WTC11 (cell line): ENCODE measurements at regions not wholly inside any gene's neighbourhood (a gene's known extent, or its start where the extent isn't known, plus 50 kb on each side); places are given as distances from the start of the nearest gene placed in this dataset.

Experiments
- ATAC-seq: fragments of 200-7000 bp; cut with Tn5 transposase; 2 replicates; pipeline ENCODE4 v1.10.0; 2021; ENCODE audit warnings: mild to moderate bottlenecking, moderate library complexity
- CTCF ChIA-PET: fragments of 300-600 bp; sonication (Branson Sonifier 250); formaldehyde crosslinking; loops from one replicate; lab custom pipeline; 2021; ENCODE audit warnings: antibody characterized with exemption; lab: Charles Lee
- POLR2A ChIA-PET: fragments of 350-600 bp; sonication (Branson Sonifier 250); formaldehyde crosslinking; loops from one replicate; lab custom pipeline; 2021; ENCODE audit warnings: antibody characterized with exemption; lab: Charles Lee
- DNase-seq: peaks from one replicate; pipeline ENCODE4 v3.0.0; 2021; ENCODE audit warnings: low spot score
- H3K27ac Mint-ChIP-seq: 2 replicates; pipeline ENCODE4 v1.8.0; 2021; ENCODE audit warnings: mixed read lengths
- H3K27me3 Mint-ChIP-seq: 2 replicates; pipeline ENCODE4 v1.8.0; 2021; ENCODE audit warnings: low read depth, mild to moderate bottlenecking, moderate library complexity, mixed read lengths
- H3K36me3 Mint-ChIP-seq: 2 replicates; pipeline ENCODE4 v1.8.0; 2021; ENCODE audit warnings: mixed read lengths
- H3K4me1 Mint-ChIP-seq: 2 replicates; pipeline ENCODE4 v1.8.0; 2022; ENCODE audit warnings: mixed read lengths
- H3K4me3 Mint-ChIP-seq: 2 replicates; pipeline ENCODE4 v1.8.0; 2021; ENCODE audit warnings: mild to moderate bottlenecking, moderate library complexity, mixed read lengths
- H3K9me3 Mint-ChIP-seq: 2 replicates; pipeline ENCODE4 v1.8.0; 2021; ENCODE audit warnings: mixed read lengths
- CBFB ChIP-seq: sonication (generic); formaldehyde crosslinking; IDR thresholded peaks from 2 replicates; pipeline ENCODE4 v1.8.1; 2022; ENCODE audit warnings: mild to moderate bottlenecking, low read depth, missing genetic modification reagents
- CREM ChIP-seq: sonication (generic); formaldehyde crosslinking; IDR thresholded peaks from 2 replicates; pipeline ENCODE4 v1.8.1; 2022; ENCODE audit warnings: mild to moderate bottlenecking, missing genetic modification reagents, moderate library complexity
- FOXJ3 ChIP-seq: sonication (generic); formaldehyde crosslinking; IDR thresholded peaks from 2 replicates; pipeline ENCODE4 v1.9.0; 2021; ENCODE audit warnings: missing genetic modification reagents, mild to moderate bottlenecking, borderline replicate concordance
- FOXP1 ChIP-seq: sonication (generic); formaldehyde crosslinking; IDR thresholded peaks from 2 replicates; pipeline ENCODE4 v1.8.0; 2022; ENCODE audit warnings: missing genetic modification reagents, mild to moderate bottlenecking, moderate library complexity, borderline replicate concordance
- GTF2I ChIP-seq: fragments of 250-450 bp; sonication (Bioruptor Pico); conservative IDR thresholded peaks from 2 replicates; pipeline ENCODE4 v1.4.0; 2021; ENCODE audit warnings: mild to moderate bottlenecking
- NFE2L1 ChIP-seq: sonication (generic); formaldehyde crosslinking; IDR thresholded peaks from 2 replicates; pipeline ENCODE4 v1.8.1; 2023; ENCODE audit warnings: missing genetic modification reagents
- SP1 ChIP-seq: sonication (generic); formaldehyde crosslinking; conservative IDR thresholded peaks from 2 replicates; pipeline ENCODE4 v1.8.1; 2022; ENCODE audit warnings: missing genetic modification reagents
- TEAD1 ChIP-seq: sonication (generic); formaldehyde crosslinking; IDR thresholded peaks from 2 replicates; pipeline ENCODE4 v1.8.0; 2022; ENCODE audit warnings: mild to moderate bottlenecking, missing genetic modification reagents
- ZNF232 ChIP-seq: sonication (generic); formaldehyde crosslinking; IDR thresholded peaks from 2 replicates; pipeline ENCODE4 v1.8.0; 2022; ENCODE audit warnings: mild to moderate bottlenecking, missing genetic modification reagents
- TF ChIP-seq, protein P1 (sequence below): sonication (generic); formaldehyde crosslinking; IDR thresholded peaks from 2 replicates; pipeline ENCODE4 v1.8.1; 2023; ENCODE audit warnings: mild to moderate bottlenecking, missing genetic modification reagents, moderate library complexity
- TF ChIP-seq, protein P2 (sequence below): sonication (generic); formaldehyde crosslinking; IDR thresholded peaks from 2 replicates; pipeline ENCODE4 v1.8.0; 2022; ENCODE audit warnings: mild to moderate bottlenecking, missing genetic modification reagents
- TF ChIP-seq, protein P3 (sequence below): sonication (generic); formaldehyde crosslinking; IDR thresholded peaks from 2 replicates; pipeline ENCODE4 v1.8.0; 2023; ENCODE audit warnings: missing genetic modification reagents
- TF ChIP-seq, protein P4 (sequence below): sonication (generic); formaldehyde crosslinking; IDR thresholded peaks from 2 replicates; pipeline ENCODE4 v1.8.1; 2023; ENCODE audit warnings: mild to moderate bottlenecking, missing genetic modification reagents, moderate library complexity
- TF ChIP-seq, protein P5 (sequence below): fragments of 200-600 bp; IDR thresholded peaks from 2 replicates; pipeline ENCODE4 v1.8.0; 2022; ENCODE audit warnings: antibody characterized with exemption
- TF ChIP-seq, protein P6 (sequence below): sonication (generic); formaldehyde crosslinking; IDR thresholded peaks from 2 replicates; pipeline ENCODE4 v1.8.1; 2022; ENCODE audit warnings: low read depth, missing genetic modification reagents, borderline replicate concordance
- TF ChIP-seq, protein P7 (sequence below): sonication (generic); formaldehyde crosslinking; conservative IDR thresholded peaks from 2 replicates; pipeline ENCODE4 v1.8.1; 2023; ENCODE audit warnings: mild to moderate bottlenecking, low read depth, missing genetic modification reagents, moderate library complexity

DNA sequence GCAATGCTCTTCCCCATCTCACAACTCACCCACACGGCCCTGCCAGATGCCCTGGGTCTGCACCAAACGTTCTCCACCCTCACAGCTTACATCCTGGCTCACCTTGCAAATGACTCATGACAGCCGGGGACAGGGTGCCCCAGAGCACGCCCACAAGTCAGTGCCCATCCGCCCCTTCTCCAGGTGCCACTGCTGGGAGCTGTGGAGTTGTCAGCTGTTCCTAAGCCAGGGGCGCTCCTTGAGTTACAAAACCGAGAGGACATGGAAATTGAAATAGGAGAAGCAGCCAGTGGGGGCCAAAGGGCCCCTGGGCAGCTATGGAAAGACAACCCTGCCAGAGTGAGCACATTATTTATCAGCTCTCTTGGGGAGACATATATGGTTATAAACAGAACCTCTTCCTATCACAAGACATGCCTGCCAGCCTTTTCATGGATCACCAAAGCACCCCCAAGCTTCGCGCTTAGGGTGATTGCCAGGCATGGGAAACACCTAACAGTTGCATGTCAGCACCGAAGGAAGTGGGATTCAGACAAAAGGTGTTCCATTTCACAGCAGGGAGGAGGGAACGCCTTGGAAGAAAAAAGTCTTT, 236.8 kb downstream of the LY86 start (continued):
- no peak for TF ChIP-seq ZNF232 (CRISPR knock-in tag)
- TF ChIP-seq NFE2L1 (CRISPR knock-in tag): no peak
- TF ChIP-seq, all 79 proteins: peak for 0

DNA sequence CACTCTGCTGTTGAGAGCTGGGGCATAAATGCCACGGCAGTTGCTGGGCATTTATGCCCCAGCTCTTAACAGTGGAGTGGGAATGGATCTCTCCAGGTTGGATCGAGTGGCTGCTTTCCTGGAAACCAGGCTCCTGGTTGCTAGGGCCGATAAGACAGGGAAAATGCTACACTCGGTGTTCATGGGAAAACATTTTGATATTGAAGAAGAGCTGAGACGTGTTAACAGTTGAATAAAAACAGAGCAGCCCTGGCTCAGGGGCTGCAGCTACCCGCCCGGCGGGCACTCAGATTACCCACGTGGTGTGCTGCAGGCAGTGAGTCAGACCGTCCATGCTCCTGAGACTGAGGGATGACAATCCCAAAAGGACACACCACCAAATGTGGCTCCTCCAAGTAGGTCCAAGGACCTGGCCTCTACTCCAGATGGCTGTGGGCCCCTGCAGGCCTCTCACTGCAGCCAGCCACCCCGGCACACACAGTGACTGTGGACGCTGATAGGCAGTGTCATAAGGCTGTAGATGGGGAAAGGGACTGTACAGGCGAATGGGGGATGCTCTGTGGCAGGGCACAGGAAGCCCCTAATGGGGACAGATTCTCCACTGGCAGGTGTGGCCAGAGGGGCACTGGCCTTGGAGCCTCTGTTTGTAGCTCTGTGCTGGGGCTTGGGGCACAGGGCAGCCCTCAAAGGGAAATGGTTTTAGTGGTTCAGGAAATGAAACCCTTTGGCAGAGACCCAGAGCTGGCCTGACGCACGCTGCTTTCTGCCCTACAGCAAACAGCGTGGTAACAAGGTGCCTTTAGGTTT, 237.8 kb downstream of the LY86 start:
- H3K4me3 Mint-ChIP-seq: no peak overlapping the region
- H3K27me3 Mint-ChIP-seq: no peaks in the 10 kb centered on the region; the same call in 1 of the 2 replicates
- H3K27ac Mint-ChIP-seq: no peak overlapping the region
- ChIA-PET POLR2A (no interaction called here), CTCF (interaction anchor here (1.4 kb wide), 1 partner anchor 130 kb away, joined by 4 read pairs; no protein-coding TSS in a partner anchor)
- no peaks in the 10 kb centered on the region for H3K9me3 Mint-ChIP-seq
- TF ChIP-seq TEAD1 (CRISPR knock-in tag): no peak
- TF ChIP-seq, protein P1, sequence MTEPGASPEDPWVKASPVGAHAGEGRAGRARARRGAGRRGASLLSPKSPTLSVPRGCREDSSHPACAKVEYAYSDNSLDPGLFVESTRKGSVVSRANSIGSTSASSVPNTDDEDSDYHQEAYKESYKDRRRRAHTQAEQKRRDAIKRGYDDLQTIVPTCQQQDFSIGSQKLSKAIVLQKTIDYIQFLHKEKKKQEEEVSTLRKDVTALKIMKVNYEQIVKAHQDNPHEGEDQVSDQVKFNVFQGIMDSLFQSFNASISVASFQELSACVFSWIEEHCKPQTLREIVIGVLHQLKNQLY: no peak
- no peaks in the 10 kb centered on the region for H3K36me3 Mint-ChIP-seq
- no peak for DNase-seq
- no peak for ATAC-seq
- peaks cover 23% of the 10 kb centered on the region for H3K4me1 Mint-ChIP-seq

DNA sequence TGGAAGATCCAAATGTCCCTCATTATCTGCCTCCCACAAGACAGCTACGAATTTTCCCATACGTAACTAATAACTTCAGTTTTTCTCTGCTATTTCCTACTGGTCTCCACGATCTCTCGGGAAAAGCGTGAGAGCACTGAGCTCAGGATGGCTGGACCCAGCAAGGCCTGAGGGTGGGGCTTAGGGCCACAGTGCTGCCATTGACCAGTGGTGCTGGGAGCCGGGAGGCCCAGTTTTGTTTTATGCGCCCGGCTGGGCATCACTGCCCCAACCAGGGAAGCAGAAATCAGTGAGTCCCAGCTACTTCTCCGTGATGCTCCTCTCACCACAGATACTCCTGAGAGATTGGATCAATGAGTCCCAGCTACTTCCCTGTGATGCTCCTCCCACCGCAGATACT, 238.4 kb downstream of the LY86 start:
- Mint-ChIP-seq H3K27me3 (no peaks in the 10 kb centered on the region; the same call in 1 of the 2 replicates), H3K36me3 (no peaks in the 10 kb centered on the region), H3K9me3 (no peaks in the 10 kb centered on the region), H3K4me3 (no peak overlapping the region)
- no peak for DNase-seq
- POLR2A ChIA-PET: no interaction called here
- TF ChIP-seq FOXP1 (no peak), FOXJ3 (CRISPR knock-in tag) (no peak), SP1 (no peak), CREM (CRISPR knock-in tag) (no peak), CBFB (no peak), GTF2I (no peak)
- TF ChIP-seq, protein P2, sequence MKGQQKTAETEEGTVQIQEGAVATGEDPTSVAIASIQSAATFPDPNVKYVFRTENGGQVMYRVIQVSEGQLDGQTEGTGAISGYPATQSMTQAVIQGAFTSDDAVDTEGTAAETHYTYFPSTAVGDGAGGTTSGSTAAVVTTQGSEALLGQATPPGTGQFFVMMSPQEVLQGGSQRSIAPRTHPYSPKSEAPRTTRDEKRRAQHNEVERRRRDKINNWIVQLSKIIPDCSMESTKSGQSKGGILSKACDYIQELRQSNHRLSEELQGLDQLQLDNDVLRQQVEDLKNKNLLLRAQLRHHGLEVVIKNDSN (CRISPR knock-in tag): no peak
- TF ChIP-seq, protein P3, sequence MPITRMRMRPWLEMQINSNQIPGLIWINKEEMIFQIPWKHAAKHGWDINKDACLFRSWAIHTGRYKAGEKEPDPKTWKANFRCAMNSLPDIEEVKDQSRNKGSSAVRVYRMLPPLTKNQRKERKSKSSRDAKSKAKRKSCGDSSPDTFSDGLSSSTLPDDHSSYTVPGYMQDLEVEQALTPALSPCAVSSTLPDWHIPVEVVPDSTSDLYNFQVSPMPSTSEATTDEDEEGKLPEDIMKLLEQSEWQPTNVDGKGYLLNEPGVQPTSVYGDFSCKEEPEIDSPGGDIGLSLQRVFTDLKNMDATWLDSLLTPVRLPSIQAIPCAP (CRISPR knock-in tag): no peak
- TF ChIP-seq, protein P4, sequence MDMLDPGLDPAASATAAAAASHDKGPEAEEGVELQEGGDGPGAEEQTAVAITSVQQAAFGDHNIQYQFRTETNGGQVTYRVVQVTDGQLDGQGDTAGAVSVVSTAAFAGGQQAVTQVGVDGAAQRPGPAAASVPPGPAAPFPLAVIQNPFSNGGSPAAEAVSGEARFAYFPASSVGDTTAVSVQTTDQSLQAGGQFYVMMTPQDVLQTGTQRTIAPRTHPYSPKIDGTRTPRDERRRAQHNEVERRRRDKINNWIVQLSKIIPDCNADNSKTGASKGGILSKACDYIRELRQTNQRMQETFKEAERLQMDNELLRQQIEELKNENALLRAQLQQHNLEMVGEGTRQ (CRISPR knock-in tag): no peak
- TF ChIP-seq, protein P5, sequence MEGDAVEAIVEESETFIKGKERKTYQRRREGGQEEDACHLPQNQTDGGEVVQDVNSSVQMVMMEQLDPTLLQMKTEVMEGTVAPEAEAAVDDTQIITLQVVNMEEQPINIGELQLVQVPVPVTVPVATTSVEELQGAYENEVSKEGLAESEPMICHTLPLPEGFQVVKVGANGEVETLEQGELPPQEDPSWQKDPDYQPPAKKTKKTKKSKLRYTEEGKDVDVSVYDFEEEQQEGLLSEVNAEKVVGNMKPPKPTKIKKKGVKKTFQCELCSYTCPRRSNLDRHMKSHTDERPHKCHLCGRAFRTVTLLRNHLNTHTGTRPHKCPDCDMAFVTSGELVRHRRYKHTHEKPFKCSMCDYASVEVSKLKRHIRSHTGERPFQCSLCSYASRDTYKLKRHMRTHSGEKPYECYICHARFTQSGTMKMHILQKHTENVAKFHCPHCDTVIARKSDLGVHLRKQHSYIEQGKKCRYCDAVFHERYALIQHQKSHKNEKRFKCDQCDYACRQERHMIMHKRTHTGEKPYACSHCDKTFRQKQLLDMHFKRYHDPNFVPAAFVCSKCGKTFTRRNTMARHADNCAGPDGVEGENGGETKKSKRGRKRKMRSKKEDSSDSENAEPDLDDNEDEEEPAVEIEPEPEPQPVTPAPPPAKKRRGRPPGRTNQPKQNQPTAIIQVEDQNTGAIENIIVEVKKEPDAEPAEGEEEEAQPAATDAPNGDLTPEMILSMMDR: no peak
- TF ChIP-seq, protein P6, sequence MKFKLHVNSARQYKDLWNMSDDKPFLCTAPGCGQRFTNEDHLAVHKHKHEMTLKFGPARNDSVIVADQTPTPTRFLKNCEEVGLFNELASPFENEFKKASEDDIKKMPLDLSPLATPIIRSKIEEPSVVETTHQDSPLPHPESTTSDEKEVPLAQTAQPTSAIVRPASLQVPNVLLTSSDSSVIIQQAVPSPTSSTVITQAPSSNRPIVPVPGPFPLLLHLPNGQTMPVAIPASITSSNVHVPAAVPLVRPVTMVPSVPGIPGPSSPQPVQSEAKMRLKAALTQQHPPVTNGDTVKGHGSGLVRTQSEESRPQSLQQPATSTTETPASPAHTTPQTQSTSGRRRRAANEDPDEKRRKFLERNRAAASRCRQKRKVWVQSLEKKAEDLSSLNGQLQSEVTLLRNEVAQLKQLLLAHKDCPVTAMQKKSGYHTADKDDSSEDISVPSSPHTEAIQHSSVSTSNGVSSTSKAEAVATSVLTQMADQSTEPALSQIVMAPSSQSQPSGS (CRISPR knock-in tag): no peak
- TF ChIP-seq, protein P7, sequence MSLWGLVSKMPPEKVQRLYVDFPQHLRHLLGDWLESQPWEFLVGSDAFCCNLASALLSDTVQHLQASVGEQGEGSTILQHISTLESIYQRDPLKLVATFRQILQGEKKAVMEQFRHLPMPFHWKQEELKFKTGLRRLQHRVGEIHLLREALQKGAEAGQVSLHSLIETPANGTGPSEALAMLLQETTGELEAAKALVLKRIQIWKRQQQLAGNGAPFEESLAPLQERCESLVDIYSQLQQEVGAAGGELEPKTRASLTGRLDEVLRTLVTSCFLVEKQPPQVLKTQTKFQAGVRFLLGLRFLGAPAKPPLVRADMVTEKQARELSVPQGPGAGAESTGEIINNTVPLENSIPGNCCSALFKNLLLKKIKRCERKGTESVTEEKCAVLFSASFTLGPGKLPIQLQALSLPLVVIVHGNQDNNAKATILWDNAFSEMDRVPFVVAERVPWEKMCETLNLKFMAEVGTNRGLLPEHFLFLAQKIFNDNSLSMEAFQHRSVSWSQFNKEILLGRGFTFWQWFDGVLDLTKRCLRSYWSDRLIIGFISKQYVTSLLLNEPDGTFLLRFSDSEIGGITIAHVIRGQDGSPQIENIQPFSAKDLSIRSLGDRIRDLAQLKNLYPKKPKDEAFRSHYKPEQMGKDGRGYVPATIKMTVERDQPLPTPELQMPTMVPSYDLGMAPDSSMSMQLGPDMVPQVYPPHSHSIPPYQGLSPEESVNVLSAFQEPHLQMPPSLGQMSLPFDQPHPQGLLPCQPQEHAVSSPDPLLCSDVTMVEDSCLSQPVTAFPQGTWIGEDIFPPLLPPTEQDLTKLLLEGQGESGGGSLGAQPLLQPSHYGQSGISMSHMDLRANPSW (CRISPR knock-in tag): no peak
- TF ChIP-seq, all 79 proteins: peak for 0
- ATAC-seq: no peak
- Mint-ChIP-seq H3K27ac (no peak overlapping the region), H3K4me1 (peaks cover 23% of the 10 kb centered on the region)
- CTCF ChIA-PET: interaction anchor here (1.4 kb wide), 1 partner anchor 130 kb away, joined by 4 read pairs; no protein-coding TSS in a partner anchor
